GM12878 (cell line): ENCODE measurements at regions not wholly inside any gene's neighbourhood (a gene's known extent, or its start where the extent isn't known, plus 50 kb on each side); places are given as distances from the start of the nearest gene placed in this dataset.

Source experiments
- CHD4 ChIP-seq: fragments of 200-600 bp; sonication (generic); IDR thresholded peaks from 2 replicates; pipeline ENCODE4 v1.6.1; 2016; ENCODE audit warnings: mild to moderate bottlenecking
- CTCF ChIP-seq, 3 experiments: IDR thresholded peaks in 2 of 3; conservative IDR thresholded peaks in 1 of 3; 2 replicates each; pipeline ENCODE4 v1.5.1; 2011; ENCODE audit warnings: low read depth in 3 of 3, low read length in 3 of 3, mild to moderate bottlenecking in 3 of 3, control low read depth in 2 of 3, moderate library complexity in 2 of 3, inconsistent platforms in 1 of 3, mixed read lengths in 1 of 3; ENCODE audit not compliant: control insufficient read depth in 2 of 3, insufficient read depth in 1 of 3; ENCODE audit errors: extremely low read depth in 1 of 3
- TF ChIP-seq, protein P1 (sequence below): IDR thresholded peaks from 2 replicates; pipeline ENCODE4 v1.6.1; 2012; ENCODE audit warnings: low read depth, low read length, improper control_type of control experiment

GRCh38 chr1:17950728-17951127 lies 156.9 kb upstream of the IGSF21 start:
- TF ChIP-seq CTCF (IDR thresholded peaks at IDR 0.05 in 2 of 3, conservative IDR thresholded peaks at IDR 0.05 in 1 of 3; ENCODE audit: control insufficient read depth in 2 of 3, extremely low read depth in 1 of 3, insufficient read depth in 1 of 3, low read depth in 3 of 3, low read length in 3 of 3), result no peak
- TF ChIP-seq, protein P1, sequence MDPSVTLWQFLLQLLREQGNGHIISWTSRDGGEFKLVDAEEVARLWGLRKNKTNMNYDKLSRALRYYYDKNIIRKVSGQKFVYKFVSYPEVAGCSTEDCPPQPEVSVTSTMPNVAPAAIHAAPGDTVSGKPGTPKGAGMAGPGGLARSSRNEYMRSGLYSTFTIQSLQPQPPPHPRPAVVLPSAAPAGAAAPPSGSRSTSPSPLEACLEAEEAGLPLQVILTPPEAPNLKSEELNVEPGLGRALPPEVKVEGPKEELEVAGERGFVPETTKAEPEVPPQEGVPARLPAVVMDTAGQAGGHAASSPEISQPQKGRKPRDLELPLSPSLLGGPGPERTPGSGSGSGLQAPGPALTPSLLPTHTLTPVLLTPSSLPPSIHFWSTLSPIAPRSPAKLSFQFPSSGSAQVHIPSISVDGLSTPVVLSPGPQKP, result no peak
- no peak for TF ChIP-seq CHD4
